ENCODE measurements at regions not wholly inside any gene's neighbourhood (a gene's known extent, or its start where the extent isn't known, plus 50 kb on each side); places are given as distances from the start of the nearest gene placed in this dataset.

DNA sequence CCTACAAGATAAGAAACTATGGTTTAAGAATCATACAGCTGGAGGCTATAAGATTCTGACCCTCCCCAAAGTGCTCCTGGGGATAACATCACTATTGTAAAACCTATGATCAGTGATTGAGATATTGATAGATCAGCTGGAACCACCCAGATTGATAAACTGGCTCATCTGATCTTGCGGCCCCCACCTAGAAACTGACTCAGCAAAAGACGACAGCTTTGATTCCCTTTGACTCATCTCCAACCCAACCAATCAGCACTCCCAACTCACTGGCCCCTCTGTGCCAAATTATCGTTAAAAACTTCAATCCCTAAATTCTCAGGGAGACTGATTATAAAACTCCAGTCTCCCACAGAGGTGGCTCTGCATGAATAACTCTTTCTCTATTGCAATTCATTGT is 106.4 kb downstream of the SCP2D1 start:
- TF ChIP-seq, protein P1, sequence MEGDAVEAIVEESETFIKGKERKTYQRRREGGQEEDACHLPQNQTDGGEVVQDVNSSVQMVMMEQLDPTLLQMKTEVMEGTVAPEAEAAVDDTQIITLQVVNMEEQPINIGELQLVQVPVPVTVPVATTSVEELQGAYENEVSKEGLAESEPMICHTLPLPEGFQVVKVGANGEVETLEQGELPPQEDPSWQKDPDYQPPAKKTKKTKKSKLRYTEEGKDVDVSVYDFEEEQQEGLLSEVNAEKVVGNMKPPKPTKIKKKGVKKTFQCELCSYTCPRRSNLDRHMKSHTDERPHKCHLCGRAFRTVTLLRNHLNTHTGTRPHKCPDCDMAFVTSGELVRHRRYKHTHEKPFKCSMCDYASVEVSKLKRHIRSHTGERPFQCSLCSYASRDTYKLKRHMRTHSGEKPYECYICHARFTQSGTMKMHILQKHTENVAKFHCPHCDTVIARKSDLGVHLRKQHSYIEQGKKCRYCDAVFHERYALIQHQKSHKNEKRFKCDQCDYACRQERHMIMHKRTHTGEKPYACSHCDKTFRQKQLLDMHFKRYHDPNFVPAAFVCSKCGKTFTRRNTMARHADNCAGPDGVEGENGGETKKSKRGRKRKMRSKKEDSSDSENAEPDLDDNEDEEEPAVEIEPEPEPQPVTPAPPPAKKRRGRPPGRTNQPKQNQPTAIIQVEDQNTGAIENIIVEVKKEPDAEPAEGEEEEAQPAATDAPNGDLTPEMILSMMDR (IDR thresholded peaks at IDR 0.05; ENCODE audit: insufficient read depth, low read depth, low read length): no peak
- DNase-seq (ENCODE audit: low read depth): no peak
- H3K4me3 ChIP-seq (ENCODE audit: low read depth, low read length): no peak overlapping the region

DNA sequence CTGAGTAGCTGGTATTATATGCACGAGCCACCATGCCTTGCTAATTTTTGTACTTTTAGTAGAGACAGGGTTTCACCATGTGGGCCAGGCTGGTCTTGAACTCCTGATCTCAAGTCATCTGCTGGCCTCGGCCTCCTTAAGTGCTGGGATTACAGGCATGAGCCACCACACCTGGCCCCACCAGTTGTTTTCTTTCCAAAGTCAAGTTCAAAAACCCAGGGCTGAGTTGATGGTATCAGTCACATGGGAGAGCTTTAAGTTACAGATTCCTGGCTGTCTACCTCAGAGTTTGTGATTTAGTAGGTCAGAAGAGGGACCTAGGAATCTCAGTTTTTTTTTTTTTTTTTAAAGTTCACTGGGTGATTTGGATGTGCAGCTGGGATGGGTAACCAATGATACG is 107.7 kb downstream of the SCP2D1 start:
- no peak overlapping the region for H3K4me3 ChIP-seq (ENCODE audit: low read depth, low read length)
- DNase-seq (ENCODE audit: low read depth): no peak
- TF ChIP-seq, protein P1 (IDR thresholded peaks at IDR 0.05; ENCODE audit: insufficient read depth, low read depth, low read length): no peak

DNA sequence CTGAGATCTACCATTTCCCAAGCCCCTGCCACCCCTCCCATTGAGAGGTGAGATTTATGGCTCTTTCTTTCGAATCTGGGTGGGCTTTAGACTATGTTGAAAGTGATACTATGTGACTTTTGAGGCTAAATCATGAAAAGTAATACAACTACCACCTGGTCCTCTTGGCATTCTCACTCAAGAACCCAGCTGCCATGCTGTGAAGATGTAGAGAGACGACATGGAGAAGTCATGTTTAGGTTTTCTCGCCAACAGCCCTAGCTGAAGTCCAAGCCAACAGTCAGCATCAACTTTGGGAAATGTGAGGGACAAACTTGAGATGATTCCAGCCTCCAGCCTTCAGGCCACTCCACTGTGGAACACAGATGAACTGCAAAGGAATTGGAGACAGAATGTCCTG is 108.7 kb downstream of the SCP2D1 start:
- TF ChIP-seq, protein P1 (IDR thresholded peaks at IDR 0.05; ENCODE audit: insufficient read depth, low read depth, low read length): no peak
- no peak for DNase-seq (ENCODE audit: low read depth)
- no peak overlapping the region for H3K4me3 ChIP-seq (ENCODE audit: low read depth, low read length)

DNA sequence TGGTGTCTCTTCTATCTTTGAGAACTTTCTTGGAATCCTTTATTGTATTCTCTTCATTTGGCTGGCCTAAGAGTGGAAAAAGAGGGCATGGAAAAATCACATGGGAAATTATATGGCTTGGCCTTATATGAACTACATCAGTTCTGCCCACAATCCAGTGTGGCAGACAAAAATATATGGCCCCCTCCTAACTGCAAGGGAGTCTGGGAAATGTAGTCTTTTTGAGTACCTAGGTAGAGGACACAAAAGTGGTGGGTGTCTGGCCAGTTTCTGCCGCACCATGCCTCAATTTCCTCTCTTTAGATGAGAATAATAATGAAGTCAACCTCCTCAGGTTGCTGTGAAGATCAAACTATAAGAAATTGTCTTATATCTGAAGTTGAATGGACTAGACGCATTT is 109.3 kb downstream of the SCP2D1 start:
- TF ChIP-seq, protein P1 (IDR thresholded peaks at IDR 0.05; ENCODE audit: insufficient read depth, low read depth, low read length): no peak
- no peak overlapping the region for H3K4me3 ChIP-seq (ENCODE audit: low read depth, low read length)
- no peak for DNase-seq (ENCODE audit: low read depth)

DNA sequence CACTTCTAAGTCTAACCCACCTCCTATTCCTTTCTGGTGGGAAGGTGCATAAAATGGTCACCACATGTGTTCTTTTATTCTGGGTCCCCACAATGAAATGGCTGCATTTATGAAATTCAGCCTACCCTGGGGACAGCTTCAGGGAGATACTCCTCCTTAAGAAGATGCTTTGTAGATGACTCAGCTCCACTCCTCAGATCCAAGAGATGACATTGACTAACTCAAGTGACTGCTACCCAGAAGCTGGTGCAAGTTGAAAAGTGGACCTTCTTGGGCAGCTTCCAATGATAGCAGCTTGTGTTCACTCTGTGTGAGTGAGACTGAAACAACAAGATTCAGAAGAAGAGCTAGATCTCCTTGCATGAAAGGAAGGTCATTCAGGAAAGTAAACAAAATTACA is 113.4 kb downstream of the SCP2D1 start:
- DNase-seq (ENCODE audit: low read depth): no peak
- no peak overlapping the region for H3K4me3 ChIP-seq (ENCODE audit: low read depth, low read length)
- TF ChIP-seq, protein P1 (IDR thresholded peaks at IDR 0.05; ENCODE audit: insufficient read depth, low read depth, low read length): no peak

DNA sequence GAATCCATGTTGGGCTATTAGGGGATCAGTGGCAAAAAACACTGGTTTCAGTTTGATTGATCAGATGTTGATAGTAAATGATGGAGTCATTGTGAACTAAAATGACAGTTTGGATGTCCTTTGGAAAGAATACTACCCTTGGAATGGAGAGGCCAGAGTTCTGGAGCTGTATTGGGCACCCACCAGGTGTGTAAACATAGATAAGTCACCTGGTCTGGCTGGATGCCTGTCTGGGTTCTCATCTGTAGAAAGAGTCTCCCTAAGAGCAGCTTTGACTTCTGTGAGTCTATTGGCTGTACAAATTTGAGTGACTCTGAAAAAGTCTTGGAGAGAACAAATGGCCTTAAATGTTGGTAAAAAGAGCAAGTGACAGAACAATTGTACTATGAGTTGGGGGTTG is 115.0 kb downstream of the SCP2D1 start:
- TF ChIP-seq, protein P1 (IDR thresholded peaks at IDR 0.05; ENCODE audit: insufficient read depth, low read depth, low read length): no peak
- DNase-seq (ENCODE audit: low read depth): no peak
- no peak overlapping the region for H3K4me3 ChIP-seq (ENCODE audit: low read depth, low read length)

DNA sequence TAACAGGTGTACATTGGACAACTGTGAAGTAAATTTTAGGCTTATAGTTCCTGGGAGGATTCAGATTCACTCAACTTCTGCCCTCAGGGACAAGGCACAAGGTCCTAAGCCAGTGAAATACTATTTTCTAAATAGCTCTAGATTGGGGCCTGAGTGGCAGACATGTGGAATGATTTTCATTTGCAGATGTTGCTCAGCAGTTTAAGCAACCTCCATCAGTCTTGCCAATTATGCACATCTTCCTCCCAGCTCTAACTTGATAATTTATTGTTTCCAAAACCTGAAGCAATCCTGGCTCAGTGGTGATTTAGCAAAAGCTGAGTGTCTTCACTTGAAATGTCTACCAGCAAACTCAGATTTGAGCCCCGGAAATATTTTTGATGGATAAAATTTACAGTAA is 116.2 kb downstream of the SCP2D1 start:
- no peak for DNase-seq (ENCODE audit: low read depth)
- TF ChIP-seq, protein P1 (IDR thresholded peaks at IDR 0.05; ENCODE audit: insufficient read depth, low read depth, low read length): no peak
- no peak overlapping the region for H3K4me3 ChIP-seq (ENCODE audit: low read depth, low read length)

All from fibroblast of villous mesenchyme (primary cell).